ENCODE measurements at regions not wholly inside any gene's neighbourhood (a gene's known extent, or its start where the extent isn't known, plus 50 kb on each side); places are given as distances from the start of the nearest gene placed in this dataset.

- no peak overlapping the region for H2BK15ac ChIP-seq (ENCODE audit: low read depth, low read length)
- H3T11ph ChIP-seq (ENCODE audit: low read length) = no peak overlapping the region
- no peak overlapping the region for H2BK12ac ChIP-seq (ENCODE audit: insufficient read length, low read depth, low read length)
- Mint-ChIP-seq H3K9me3 (no peaks in the 10 kb centered on the region), H3K4me1 (0 out of 4 replicates have a peak, but pooled peaks cover 0 to 2% of the 10 kb centered on the region in 2 experiments), H3K36me3 (ENCODE audit: insufficient read depth in 1 of 3, low read depth in 3 of 3) (no peaks in the 10 kb centered on the region), H3K4me3 (no peak overlapping the region), H3K27me3 (ENCODE audit: low read depth) (peaks cover 4% of the 10 kb centered on the region; the same call in 1 of the 2 replicates), H3K27ac (no peak overlapping the region)
- no peaks in the 10 kb centered on the region for H3K79me1 ChIP-seq (ENCODE audit: insufficient read depth, low read depth, low read length, poor library complexity, severe bottlenecking)
- no peak overlapping the region for H2AK5ac ChIP-seq (ENCODE audit: insufficient read length, low read length)
- WGBS (ENCODE audit: extremely low coverage, insufficient read length, low lambda C conversion rate) = no CpG with 5 or more reads among the region's 2 CpGs
- H4K5ac ChIP-seq (ENCODE audit: insufficient read length, low read depth, low read length) = no peak overlapping the region
- H3K27me3 ChIP-seq (ENCODE audit: insufficient read depth, low read length) = no peaks in the 10 kb centered on the region
- H3K27ac ChIP-seq (ENCODE audit: insufficient read length, low read depth, low read length) = no peak overlapping the region
- H4K91ac ChIP-seq (ENCODE audit: insufficient read length, low read depth, low read length) = no peak overlapping the region
- no peak overlapping the region for H3K4ac ChIP-seq (ENCODE audit: low read depth, low read length)
- DNase-seq = no peak
- no peaks in the 10 kb centered on the region for H4K20me1 ChIP-seq (ENCODE audit: control insufficient read depth, insufficient read depth, insufficient read length)
- H3K9ac ChIP-seq (ENCODE audit: extremely low read depth, insufficient read length, low read length) = no peak overlapping the region
- H3K18ac ChIP-seq (ENCODE audit: insufficient read length, low read depth, low read length) = no peak overlapping the region
- H3K14ac ChIP-seq (ENCODE audit: insufficient read depth, low read length) = no peak overlapping the region
- no peak overlapping the region for H4K8ac ChIP-seq (replicated peaks; ENCODE audit: insufficient read length, low read depth, low read length)
- H2BK20ac ChIP-seq (ENCODE audit: low read depth, low read length, poor library complexity, severe bottlenecking) = no peak overlapping the region
- H3K23me2 ChIP-seq (ENCODE audit: insufficient read length, low read depth, low read length, poor library complexity, severe bottlenecking) = no peaks in the 10 kb centered on the region
- no peaks in the 10 kb centered on the region for H3K9me3 ChIP-seq (ENCODE audit: control insufficient read depth, low read depth, low read length)
- no peak overlapping the region for H2AFZ ChIP-seq (ENCODE audit: low read length)
- H3K4me2 ChIP-seq (ENCODE audit: insufficient read depth, insufficient read length, low read length) = no peak overlapping the region
- no peaks in the 10 kb centered on the region for H3K4me1 ChIP-seq (ENCODE audit: insufficient read depth, low read length)
- H3K79me2 ChIP-seq (ENCODE audit: insufficient read depth, low read length) = no peaks in the 10 kb centered on the region
- no peak overlapping the region for H3K23ac ChIP-seq (ENCODE audit: insufficient read length, low read depth, low read length)
- H2BK5ac ChIP-seq (ENCODE audit: insufficient read length, low read length) = no peak overlapping the region
- H2BK120ac ChIP-seq (ENCODE audit: low read depth, low read length, poor library complexity, severe bottlenecking) = no peak overlapping the region
- no peak for TF ChIP-seq CTCF (conservative IDR thresholded peaks at IDR 0.05)
- H3K56ac ChIP-seq (ENCODE audit: insufficient read length, low read depth, low read length) = no peak overlapping the region
These were observed 114.8 kb downstream of the IL12A start for GRCh38 chr3:160103397-160103796.
